Astrocyte (in vitro differentiated cells and primary cell): ENCODE measurements at regions not wholly inside any gene's neighbourhood (a gene's known extent, or its start where the extent isn't known, plus 50 kb on each side); places are given as distances from the start of the nearest gene placed in this dataset.

Experiments
- DNase-seq: peaks from one replicate; pipeline ENCODE4 v3.0.0-alpha.2; 2010; ENCODE audit warnings: low read depth
- FAIRE-seq: peaks from 2 replicates; lab custom pipeline; 2011; peaks lifted over from hg19 to GRCh38; lab: Jason Lieb, UNC
- H2AFZ ChIP-seq: 2 replicates; pipeline ENCODE4 v1.6.0; 2012; ENCODE audit warnings: low read depth, low read length, inconsistent platforms
- H3K27ac ChIP-seq: 2 replicates; pipeline ENCODE4 v1.5.1; 2011; ENCODE audit warnings: low read depth, low read length, inconsistent platforms
- H3K27me3 ChIP-seq: 2 replicates; pipeline ENCODE4 v1.6.0; 2011; ENCODE audit warnings: low read length, inconsistent platforms; ENCODE audit not compliant: insufficient read depth
- H3K36me3 ChIP-seq: 2 replicates; pipeline ENCODE4 v1.5.1; 2011; ENCODE audit warnings: low read length, inconsistent platforms; ENCODE audit not compliant: insufficient read depth
- H3K4me1 ChIP-seq: 2 replicates; pipeline ENCODE4 v1.5.1; 2011; ENCODE audit warnings: low read length, inconsistent platforms; ENCODE audit not compliant: insufficient read depth
- H3K4me2 ChIP-seq: 2 replicates; pipeline ENCODE4 v1.6.0; 2012; ENCODE audit warnings: low read length, inconsistent platforms
- H3K4me3 ChIP-seq: 2 replicates; pipeline ENCODE4 v1.5.1; 2011; ENCODE audit warnings: low read depth, mild to moderate bottlenecking, low read length, inconsistent platforms; ENCODE audit not compliant: insufficient read depth
- H3K79me2 ChIP-seq: 2 replicates; pipeline ENCODE4 v1.6.0; 2012; ENCODE audit warnings: mild to moderate bottlenecking, low read length, inconsistent platforms; ENCODE audit not compliant: insufficient read depth
- H3K9ac ChIP-seq: 2 replicates; pipeline ENCODE4 v1.6.0; 2012; ENCODE audit warnings: mild to moderate bottlenecking, low read length, inconsistent platforms
- H3K9me3 ChIP-seq: 2 replicates; pipeline ENCODE4 v1.5.1; 2012; ENCODE audit warnings: low read depth, mild to moderate bottlenecking, low read length, inconsistent platforms; ENCODE audit not compliant: insufficient read depth
- H4K20me1 ChIP-seq: 2 replicates; pipeline ENCODE4 v1.6.0; 2012; ENCODE audit warnings: low read length, inconsistent platforms; ENCODE audit not compliant: insufficient read depth
- H3K27ac Mint-ChIP-seq: one replicate; pipeline ENCODE4 v1.8.0; 2021; ENCODE audit warnings: mild to moderate bottlenecking, mixed read lengths; ENCODE audit not compliant: unreplicated experiment
- H3K27me3 Mint-ChIP-seq: one replicate; pipeline ENCODE4 v1.8.0; 2021; ENCODE audit warnings: low read depth, mixed read lengths; ENCODE audit not compliant: unreplicated experiment
- H3K36me3 Mint-ChIP-seq: one replicate; pipeline ENCODE4 v1.8.0; 2021; ENCODE audit warnings: low read depth, mixed read lengths; ENCODE audit not compliant: unreplicated experiment
- H3K4me1 Mint-ChIP-seq: one replicate; pipeline ENCODE4 v1.8.0; 2021; ENCODE audit warnings: low read depth, mixed read lengths; ENCODE audit not compliant: unreplicated experiment
- H3K4me3 Mint-ChIP-seq: one replicate; pipeline ENCODE4 v1.8.0; 2021; ENCODE audit warnings: mild to moderate bottlenecking, moderate library complexity, mixed read lengths; ENCODE audit not compliant: unreplicated experiment
- H3K9me3 Mint-ChIP-seq: one replicate; pipeline ENCODE4 v1.8.0; 2021; ENCODE audit warnings: mild to moderate bottlenecking, mixed read lengths; ENCODE audit not compliant: unreplicated experiment
- EZH2 ChIP-seq: IDR thresholded peaks from 2 replicates; pipeline ENCODE4 v1.6.1; 2012; ENCODE audit warnings: mild to moderate bottlenecking, low read length, inconsistent platforms; ENCODE audit not compliant: insufficient read depth
- TF ChIP-seq, protein P1 (sequence below): IDR thresholded peaks from 2 replicates; pipeline ENCODE4 v1.5.1; 2011; ENCODE audit warnings: low read depth, mild to moderate bottlenecking, inconsistent platforms, low read length, moderate library complexity; ENCODE audit not compliant: insufficient read depth

DNA sequence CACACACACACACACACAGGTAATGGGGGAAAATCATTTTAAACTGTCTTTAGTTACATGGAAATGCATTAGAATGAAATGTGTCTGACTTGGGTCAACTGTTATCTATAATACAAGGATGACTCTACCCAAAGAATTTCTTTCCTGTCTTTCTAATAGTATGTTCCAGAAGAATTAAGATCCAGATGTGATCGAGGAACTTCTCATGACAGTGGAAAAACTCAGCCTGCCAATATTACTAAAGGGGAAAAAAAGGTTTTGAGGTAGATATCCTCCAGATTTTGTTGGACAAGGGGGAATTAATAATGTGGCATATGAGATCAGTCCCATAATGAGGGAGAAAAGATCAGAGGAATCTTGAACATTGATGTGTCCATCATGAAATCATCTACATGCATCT lies 190.6 kb upstream of the MAP3K1 start:
- H3K36me3 Mint-ChIP-seq: peaks cover 2% of the 10 kb centered on the region
- Histone ChIP-seq H3K4me1 (peaks cover 13% of the 10 kb centered on the region), H3K4me3 (no peak overlapping the region), H3K79me2 (no peaks in the 10 kb centered on the region), H3K36me3 (no peaks in the 10 kb centered on the region), H4K20me1 (no peaks in the 10 kb centered on the region), H3K4me2 (no peak overlapping the region), H2AFZ (no peak overlapping the region), H3K27me3 (no peaks in the 10 kb centered on the region), H3K27ac (peak overlapping the region; percentile 28), H3K9me3 (peaks cover 3% of the 10 kb centered on the region), H3K9ac (no peak overlapping the region)
- TF ChIP-seq EZH2: no peak
- TF ChIP-seq, protein P1, sequence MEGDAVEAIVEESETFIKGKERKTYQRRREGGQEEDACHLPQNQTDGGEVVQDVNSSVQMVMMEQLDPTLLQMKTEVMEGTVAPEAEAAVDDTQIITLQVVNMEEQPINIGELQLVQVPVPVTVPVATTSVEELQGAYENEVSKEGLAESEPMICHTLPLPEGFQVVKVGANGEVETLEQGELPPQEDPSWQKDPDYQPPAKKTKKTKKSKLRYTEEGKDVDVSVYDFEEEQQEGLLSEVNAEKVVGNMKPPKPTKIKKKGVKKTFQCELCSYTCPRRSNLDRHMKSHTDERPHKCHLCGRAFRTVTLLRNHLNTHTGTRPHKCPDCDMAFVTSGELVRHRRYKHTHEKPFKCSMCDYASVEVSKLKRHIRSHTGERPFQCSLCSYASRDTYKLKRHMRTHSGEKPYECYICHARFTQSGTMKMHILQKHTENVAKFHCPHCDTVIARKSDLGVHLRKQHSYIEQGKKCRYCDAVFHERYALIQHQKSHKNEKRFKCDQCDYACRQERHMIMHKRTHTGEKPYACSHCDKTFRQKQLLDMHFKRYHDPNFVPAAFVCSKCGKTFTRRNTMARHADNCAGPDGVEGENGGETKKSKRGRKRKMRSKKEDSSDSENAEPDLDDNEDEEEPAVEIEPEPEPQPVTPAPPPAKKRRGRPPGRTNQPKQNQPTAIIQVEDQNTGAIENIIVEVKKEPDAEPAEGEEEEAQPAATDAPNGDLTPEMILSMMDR: no peak
- H3K4me1 Mint-ChIP-seq: peaks cover 17% of the 10 kb centered on the region
- FAIRE-seq: no peak
- H3K27ac Mint-ChIP-seq: no peak overlapping the region
- DNase-seq: no peak
- no peak overlapping the region for H3K4me3 Mint-ChIP-seq
- no peaks in the 10 kb centered on the region for H3K27me3 Mint-ChIP-seq
- H3K9me3 Mint-ChIP-seq: peaks cover 11% of the 10 kb centered on the region

DNA sequence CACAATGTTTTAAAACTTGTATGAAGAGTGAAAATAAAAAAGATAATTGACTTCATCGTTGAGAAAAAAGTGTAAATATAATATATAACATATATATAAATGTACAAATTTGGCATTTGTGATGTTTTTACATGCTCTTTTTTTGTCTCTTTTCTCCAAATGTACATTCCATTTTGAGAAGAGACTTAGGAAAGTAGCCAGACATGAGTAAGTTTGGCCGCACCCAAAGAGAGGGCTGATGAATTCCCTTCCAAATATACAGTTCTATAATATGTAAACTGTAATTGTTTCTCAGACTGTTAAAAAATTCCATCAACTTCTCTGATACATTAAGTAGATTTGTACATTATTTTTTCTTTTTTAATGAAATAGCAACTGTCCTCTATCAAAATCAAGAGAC lies 193.2 kb upstream of the MAP3K1 start:
- FAIRE-seq: no peak
- Mint-ChIP-seq H3K27me3 (no peaks in the 10 kb centered on the region), H3K4me1 (peaks cover 17% of the 10 kb centered on the region)

More for the DNA sequence above, 193.2 kb upstream of the MAP3K1 start:
- Mint-ChIP-seq H3K9me3 (peaks cover 13% of the 10 kb centered on the region), H3K36me3 (peaks cover 6% of the 10 kb centered on the region), H3K27ac (no peak overlapping the region), H3K4me3 (no peak overlapping the region)
- TF ChIP-seq, protein P1: no peak
- no peak for TF ChIP-seq EZH2
- no peaks in the 10 kb centered on the region for H3K79me2 ChIP-seq
- H3K27ac ChIP-seq: no peak overlapping the region
- H3K9me3 ChIP-seq: peaks cover 9% of the 10 kb centered on the region
- H3K4me1 ChIP-seq: peaks cover 13% of the 10 kb centered on the region
- no peak overlapping the region for H2AFZ ChIP-seq
- H3K36me3 ChIP-seq: no peaks in the 10 kb centered on the region
- no peak overlapping the region for H3K4me3 ChIP-seq
- no peaks in the 10 kb centered on the region for H4K20me1 ChIP-seq
- no peak overlapping the region for H3K9ac ChIP-seq
- H3K4me2 ChIP-seq: no peak overlapping the region
- no peak for DNase-seq
- H3K27me3 ChIP-seq: no peaks in the 10 kb centered on the region
